GM12878 (cell line): ENCODE measurements at regions not wholly inside any gene's neighbourhood (a gene's known extent, or its start where the extent isn't known, plus 50 kb on each side); places are given as distances from the start of the nearest gene placed in this dataset.

Source experiments
- ATAC-seq: fragments of 200-7000 bp; cut with Tn5 transposase; 3 replicates; pipeline ENCODE4 v1.9.1; 2020; ENCODE audit warnings: mild to moderate bottlenecking, moderate library complexity
- BruUV-seq: library from RNA; stranded (reverse); fragments of 400-500 nt; replicated peaks from 2 replicates; lab custom pipeline; 2021; lab: Mats Ljungman, UMichigan
- CTCF ChIA-PET: fragments of 300-600 bp; sonication (Branson Sonifier 250); formaldehyde crosslinking; extraction: SDS; loops from one replicate; lab custom pipeline; 2021; ENCODE audit warnings: inconsistent platforms; lab: Yijun Ruan, JAX
- POLR2A ChIA-PET: fragments of 350-600 bp; formaldehyde crosslinking; extraction: SDS; loops from one replicate; lab custom pipeline; 2021; ENCODE audit warnings: inconsistent platforms; lab: Charles Lee
- RAD21 ChIA-PET: fragments of 300-600 bp; sonication (Branson Sonifier 250); formaldehyde crosslinking; loops from one replicate; lab custom pipeline; 2023; ENCODE audit warnings: antibody characterized with exemption; ENCODE audit not compliant: unreplicated experiment; lab: Charles Lee
- SMC1A ChIA-PET: fragments of 300-600 bp; sonication (Branson Sonifier 250); formaldehyde crosslinking; loops from one replicate; lab custom pipeline; 2023; ENCODE audit not compliant: unreplicated experiment, uncharacterized antibody; lab: Charles Lee
- DNase-seq: peaks from one replicate; pipeline ENCODE4 v3.0.0-alpha.2; 2011; ENCODE audit warnings: low read depth, low spot score
- FAIRE-seq: peaks from 3 replicates; lab custom pipeline; 2011; peaks lifted over from hg19 to GRCh38; lab: Jason Lieb, UNC
- H2AFZ ChIP-seq: 2 replicates; pipeline ENCODE4 v1.6.0; 2011; ENCODE audit warnings: low read depth, low read length, control low read depth; ENCODE audit not compliant: control insufficient read depth
- H3K27ac ChIP-seq: 2 replicates; pipeline ENCODE4 v1.5.1; 2011; ENCODE audit warnings: control low read depth; ENCODE audit not compliant: control insufficient read depth, insufficient read depth
- H3K27me3 ChIP-seq, 2 experiments: replicated peaks in 1 of 2; 2 replicates each; pipeline versions ENCODE4 v1.6.0 to v1.6.1; 2011; ENCODE audit warnings: low read length in 1 of 2; ENCODE audit not compliant: control insufficient read depth in 2 of 2, insufficient read depth in 2 of 2
- H3K36me3 ChIP-seq, 2 experiments: 2 replicates each; pipeline ENCODE4 v1.5.1; 2011; ENCODE audit warnings: low read length in 1 of 2; ENCODE audit not compliant: control insufficient read depth in 2 of 2, insufficient read depth in 2 of 2
- H3K4me1 ChIP-seq: 2 replicates; pipeline ENCODE4 v1.6.1; 2011; ENCODE audit warnings: mild to moderate bottlenecking, low read length, moderate library complexity, mixed read lengths; ENCODE audit not compliant: control insufficient read depth, insufficient read depth
- H3K4me2 ChIP-seq: 2 replicates; pipeline ENCODE4 v1.6.0; 2011; ENCODE audit warnings: control low read depth; ENCODE audit not compliant: control insufficient read depth, insufficient read depth
- H3K4me3 ChIP-seq: fragments of 200-600 bp; sonication (generic); 2 replicates; pipeline ENCODE4 v1.5.1; 2016
- H3K79me2 ChIP-seq: 2 replicates; pipeline ENCODE4 v1.6.0; 2011; ENCODE audit warnings: low read length; ENCODE audit not compliant: control insufficient read depth, insufficient read depth
- H3K9ac ChIP-seq: 2 replicates; pipeline ENCODE4 v1.8.0; 2011; ENCODE audit warnings: low read length, control low read depth, mixed read lengths; ENCODE audit not compliant: control insufficient read depth, insufficient read depth
- H3K9me3 ChIP-seq: replicated peaks from 3 replicates; pipeline ENCODE4 v1.5.1; 2011; ENCODE audit warnings: mild to moderate bottlenecking, low read length; ENCODE audit not compliant: control insufficient read depth, insufficient read depth
- H4K20me1 ChIP-seq: 2 replicates; pipeline ENCODE4 v1.6.0; 2011; ENCODE audit not compliant: control insufficient read depth, insufficient read depth
- BRCA1 ChIP-seq: IDR thresholded peaks from 2 replicates; pipeline ENCODE4 v1.6.1; 2011; ENCODE audit warnings: low read depth, low read length, improper control_type of control experiment
- CBFB ChIP-seq: IDR thresholded peaks from 2 replicates; pipeline ENCODE4 v1.6.1; 2016; ENCODE audit warnings: antibody characterized with exemption, low read depth
- POLR2A ChIP-seq: IDR thresholded peaks from 2 replicates; pipeline ENCODE4 v1.6.1; 2011; ENCODE audit warnings: low read depth, mild to moderate bottlenecking, low read length
- RAD51 ChIP-seq: fragments of 450-650 bp; IDR thresholded peaks from 2 replicates; pipeline ENCODE4 v1.6.1; 2016; ENCODE audit warnings: moderate library complexity, mild to moderate bottlenecking, inconsistent platforms
- RFX5 ChIP-seq: IDR thresholded peaks from 2 replicates; pipeline ENCODE4 v1.6.1; 2011; ENCODE audit warnings: low read depth, low read length, improper control_type of control experiment
- SP1 ChIP-seq: IDR thresholded peaks from one replicate; pipeline ENCODE4 v1.6.1; 2011; ENCODE audit warnings: low read depth, low read length
- SREBF2 ChIP-seq: IDR thresholded peaks from 2 replicates; pipeline ENCODE4 v1.6.1; 2012; ENCODE audit warnings: mild to moderate bottlenecking, low read length
- TBL1XR1 ChIP-seq: IDR thresholded peaks from 2 replicates; pipeline ENCODE4 v1.6.1; 2012; ENCODE audit warnings: low read depth, low read length, improper control_type of control experiment
- TCF12 ChIP-seq: IDR thresholded peaks from 2 replicates; pipeline ENCODE4 v1.6.1; 2011; ENCODE audit warnings: low read depth, mild to moderate bottlenecking, low read length
- ZNF24 ChIP-seq: fragments of 450-650 bp; IDR thresholded peaks from 2 replicates; pipeline ENCODE4 v1.6.1; 2017; ENCODE audit warnings: antibody characterized with exemption, mild to moderate bottlenecking
- ZNF622 ChIP-seq: fragments of 450-650 bp; IDR thresholded peaks from 2 replicates; pipeline ENCODE4 v1.6.1; 2017; ENCODE audit warnings: mild to moderate bottlenecking, inconsistent platforms
- ZSCAN29 ChIP-seq: fragments of 450-650 bp; IDR thresholded peaks from 2 replicates; pipeline ENCODE4 v1.6.1; 2017; ENCODE audit warnings: mild to moderate bottlenecking, moderate library complexity
- WGBS: methylation state at CpG from one replicate; pipeline ENCODE4 v1.1.6; 2016; ENCODE audit warnings: low lambda C conversion rate; ENCODE audit not compliant: insufficient replicate concordance, insufficient coverage; ENCODE audit errors: missing lambda C conversion rate; 5-methylcytosine and 5-hydroxymethylcytosine counted together
- in situ Hi-C: fragments of 300-500 bp; cut with MboI; formaldehyde crosslinking; loops from 9 replicates; pipeline ENCODE4 v1.14.3; 2018; ENCODE audit warnings: mixed read lengths
- intact Hi-C: fragments of 100-400 bp; cut with micrococcal nuclease; formaldehyde crosslinking; loops from one replicate; pipeline ENCODE4 v1.14.2; 2022; ENCODE audit not compliant: unreplicated experiment
- TF ChIP-seq, protein P1 (sequence below): fragments of 450-650 bp; IDR thresholded peaks from 2 replicates; pipeline ENCODE4 v1.6.1; 2017; ENCODE audit warnings: borderline replicate concordance
- TF ChIP-seq, protein P2 (sequence below): fragments of 450-650 bp; IDR thresholded peaks from 2 replicates; pipeline ENCODE4 v1.6.1; 2017; ENCODE audit warnings: low read depth, mild to moderate bottlenecking, moderate library complexity

DNA sequence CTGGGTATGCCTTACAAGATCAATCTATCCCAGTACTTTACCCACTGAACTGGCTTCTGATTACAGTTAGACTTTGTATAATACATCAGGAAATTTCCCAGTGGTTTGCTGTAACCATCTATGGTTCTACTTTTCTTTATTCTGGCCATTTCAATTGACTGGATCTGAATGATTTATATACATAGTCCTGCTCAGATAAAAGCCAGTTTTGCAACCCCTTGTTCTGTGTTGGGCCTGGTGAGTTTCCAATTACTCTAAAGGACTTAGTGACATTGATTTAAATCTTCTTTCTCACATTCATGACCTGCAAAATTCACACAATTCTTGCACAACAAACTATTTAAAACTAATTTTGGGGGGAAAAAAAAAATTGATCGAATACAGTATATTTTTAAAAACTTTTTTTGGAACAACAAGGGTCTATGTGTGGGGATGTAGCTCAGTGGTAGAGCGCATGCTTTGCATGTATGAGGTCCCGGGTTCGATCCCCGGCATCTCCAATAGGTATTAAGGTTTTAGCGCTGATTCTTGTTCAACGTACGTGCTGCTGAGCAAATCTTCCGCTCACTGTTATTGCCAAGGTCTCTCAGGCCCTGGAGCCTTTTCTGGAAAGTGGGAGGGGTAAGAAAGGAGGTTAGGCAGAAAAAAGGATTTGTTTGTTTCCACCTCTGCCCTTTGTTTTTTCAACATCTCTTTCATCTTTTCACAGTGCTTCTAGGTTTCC is 117.5 kb downstream of the GPX5 start:
- no peak overlapping the region for H3K27ac ChIP-seq
- TF ChIP-seq, protein P1, sequence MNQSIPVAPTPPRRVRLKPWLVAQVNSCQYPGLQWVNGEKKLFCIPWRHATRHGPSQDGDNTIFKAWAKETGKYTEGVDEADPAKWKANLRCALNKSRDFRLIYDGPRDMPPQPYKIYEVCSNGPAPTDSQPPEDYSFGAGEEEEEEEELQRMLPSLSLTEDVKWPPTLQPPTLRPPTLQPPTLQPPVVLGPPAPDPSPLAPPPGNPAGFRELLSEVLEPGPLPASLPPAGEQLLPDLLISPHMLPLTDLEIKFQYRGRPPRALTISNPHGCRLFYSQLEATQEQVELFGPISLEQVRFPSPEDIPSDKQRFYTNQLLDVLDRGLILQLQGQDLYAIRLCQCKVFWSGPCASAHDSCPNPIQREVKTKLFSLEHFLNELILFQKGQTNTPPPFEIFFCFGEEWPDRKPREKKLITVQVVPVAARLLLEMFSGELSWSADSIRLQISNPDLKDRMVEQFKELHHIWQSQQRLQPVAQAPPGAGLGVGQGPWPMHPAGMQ: no peak
- peak; percentile 81 for TF ChIP-seq ZNF24
- TF ChIP-seq ZSCAN29: 0 out of 2 replicates have a peak, but pooled peaks have one; percentile 22
- TF ChIP-seq SREBF2: peak; percentile 51; the same call in 1 of the 2 replicates
- TF ChIP-seq, all 136 proteins: peak for 3
- ChIA-PET SMC1A (no interaction called here), RAD21 (no interaction called here), POLR2A (no interaction called here), CTCF (no interaction called here)
- in situ Hi-C loops: no loop called here
- BruUV-seq: no TSS peak
- ATAC-seq: peak; percentile 60; the same call in 2 of the 3 replicates
- 12% methylated on average over 9 of the region's 9 CpGs for WGBS
- Histone ChIP-seq H3K79me2 (no peaks in the 10 kb centered on the region), H3K9me3 (no peaks in the 10 kb centered on the region; the same call in 2 of the 3 replicates), H3K4me2 (no peak overlapping the region), H3K4me3 (no peak overlapping the region), H4K20me1 (no peaks in the 10 kb centered on the region), H3K9ac (no peak overlapping the region), H3K4me1 (no peaks in the 10 kb centered on the region), H3K27me3 (no peaks in the 10 kb centered on the region), H2AFZ (no peak overlapping the region), H3K36me3 (no peaks in the 10 kb centered on the region)
- peak; percentile 36 for DNase-seq
- FAIRE-seq: peak; percentile 57
- intact Hi-C loops: no loop called here

DNA sequence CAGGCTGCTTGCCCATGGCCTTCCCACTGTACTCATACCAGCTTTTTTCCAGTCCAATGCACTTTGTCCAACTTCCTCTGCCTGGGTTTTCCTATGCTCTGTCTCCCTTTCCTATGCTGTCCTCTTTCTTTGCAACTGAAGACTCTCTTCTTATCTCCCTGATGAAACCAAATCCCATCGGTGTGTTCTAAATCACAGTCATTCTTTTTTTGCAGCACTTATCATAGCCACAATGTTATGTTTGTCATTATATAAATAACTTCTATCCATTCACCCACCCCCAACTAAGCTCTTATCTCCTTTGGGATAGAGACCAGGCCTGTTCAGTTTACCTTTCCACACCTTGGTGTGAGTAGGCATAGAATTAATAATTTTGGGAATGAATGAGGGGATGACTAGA is 121.0 kb downstream of the GPX5 start:
- Histone ChIP-seq H2AFZ (no peak overlapping the region), H3K36me3 (no peaks in the 10 kb centered on the region), H3K9ac (no peak overlapping the region), H3K27me3 (no peaks in the 10 kb centered on the region), H3K9me3 (no peaks in the 10 kb centered on the region), H3K4me1 (no peaks in the 10 kb centered on the region), H4K20me1 (no peaks in the 10 kb centered on the region), H3K4me3 (no peak overlapping the region), H3K4me2 (no peak overlapping the region), H3K27ac (no peak overlapping the region), H3K79me2 (no peaks in the 10 kb centered on the region)
- CTCF ChIA-PET: interaction anchor here (1.5 kb wide), 1 partner anchor 38 kb away, joined by 4 read pairs; no protein-coding TSS in a partner anchor
- ATAC-seq: no peak
- intact Hi-C loops (no loop called here), in situ Hi-C loops (no loop called here)
- no TSS peak for BruUV-seq
- DNase-seq: no peak
- RAD21 ChIA-PET: interaction anchor here (0.6 kb wide), 1 partner anchor 301 kb away, joined by 3 read pairs; no protein-coding TSS in a partner anchor
- SMC1A ChIA-PET: no interaction called here
- POLR2A ChIA-PET: no interaction called here
- 58% methylated on average over 1 of the region's 1 CpG for WGBS
- no peak for FAIRE-seq
- TF ChIP-seq CBFB (no peak), TBL1XR1 (no peak), TCF12 (no peak), RAD51 (no peak), RFX5 (no peak), ZNF622 (no peak), BRCA1 (no peak), SP1 (no peak), POLR2A (no peak)
- TF ChIP-seq, protein P2, sequence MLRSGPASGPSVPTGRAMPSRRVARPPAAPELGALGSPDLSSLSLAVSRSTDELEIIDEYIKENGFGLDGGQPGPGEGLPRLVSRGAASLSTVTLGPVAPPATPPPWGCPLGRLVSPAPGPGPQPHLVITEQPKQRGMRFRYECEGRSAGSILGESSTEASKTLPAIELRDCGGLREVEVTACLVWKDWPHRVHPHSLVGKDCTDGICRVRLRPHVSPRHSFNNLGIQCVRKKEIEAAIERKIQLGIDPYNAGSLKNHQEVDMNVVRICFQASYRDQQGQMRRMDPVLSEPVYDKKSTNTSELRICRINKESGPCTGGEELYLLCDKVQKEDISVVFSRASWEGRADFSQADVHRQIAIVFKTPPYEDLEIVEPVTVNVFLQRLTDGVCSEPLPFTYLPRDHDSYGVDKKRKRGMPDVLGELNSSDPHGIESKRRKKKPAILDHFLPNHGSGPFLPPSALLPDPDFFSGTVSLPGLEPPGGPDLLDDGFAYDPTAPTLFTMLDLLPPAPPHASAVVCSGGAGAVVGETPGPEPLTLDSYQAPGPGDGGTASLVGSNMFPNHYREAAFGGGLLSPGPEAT: no peak
